Upper lobe of right lung (tissue), 1 donor: ENCODE measurements at regions not wholly inside any gene's neighbourhood (a gene's known extent, or its start where the extent isn't known, plus 50 kb on each side); places are given as distances from the start of the nearest gene placed in this dataset.
"Not testable (repeated sequence)": the region's sequence is repeated elsewhere in the genome, so short reads cannot be mapped to it uniquely, and the experiment has no call there.

Source experiments
- ATAC-seq: fragments of 200-7000 bp; cut with Tn5 transposase; one replicate; pipeline ENCODE4 v1.9.1; 2020; ENCODE audit warnings: mild to moderate bottlenecking, moderate library complexity
- DNase-seq: peaks from one replicate; pipeline ENCODE4 v3.0.0-alpha.2; 2020
- H3K27ac ChIP-seq: fragments of 200-600 bp; one replicate; pipeline ENCODE4 v1.8.0; 2022
- H3K27me3 ChIP-seq: fragments of 200-600 bp; one replicate; pipeline ENCODE4 v1.8.0; 2022; ENCODE audit warnings: mild to moderate bottlenecking
- H3K36me3 ChIP-seq: fragments of 200-600 bp; one replicate; pipeline ENCODE4 v1.8.0; 2022
- H3K4me1 ChIP-seq: fragments of 200-600 bp; one replicate; pipeline ENCODE4 v1.8.0; 2022
- H3K4me3 ChIP-seq: fragments of 200-600 bp; one replicate; pipeline ENCODE4 v1.8.0; 2022; ENCODE audit warnings: mild to moderate bottlenecking
- H3K9me3 ChIP-seq: fragments of 200-600 bp; one replicate; pipeline ENCODE4 v1.8.0; 2022
- intact Hi-C: fragments of 100-400 bp; cut with DNase I; formaldehyde crosslinking; loops from one replicate; pipeline ENCODE4 v1.11.0; 2022
- donor health status: DM: no; HTN: yes; CAD: no; lungs with severe emphysema.

GRCh38 chr21:6120863-6121262, 4400.5 kb upstream of the TPTE start:
- not testable (repeated sequence) for ATAC-seq, H3K9me3 ChIP-seq, DNase-seq

GRCh38 chr21:6122629-6123028, 4398.8 kb upstream of the TPTE start:
- H3K27me3 ChIP-seq, intact Hi-C loops, H3K27ac ChIP-seq, H3K4me3 ChIP-seq, ATAC-seq, H3K9me3 ChIP-seq, H3K4me1 ChIP-seq, H3K36me3 ChIP-seq: not testable (repeated sequence)
- DNase-seq, result peak; percentile 28

More at GRCh38 chr21:6120863-6121262, 4400.5 kb upstream of the TPTE start:
- intact Hi-C loops, H3K27me3 ChIP-seq, H3K4me3 ChIP-seq, H3K4me1 ChIP-seq, H3K36me3 ChIP-seq, H3K27ac ChIP-seq: not testable (repeated sequence)

- H3K27me3 ChIP-seq, DNase-seq, H3K4me3 ChIP-seq, H3K36me3 ChIP-seq, intact Hi-C loops, H3K4me1 ChIP-seq, ATAC-seq, H3K9me3 ChIP-seq, H3K27ac ChIP-seq: not testable (repeated sequence)
Observed at GRCh38 chr21:6123224-6123623, 4398.2 kb upstream of the TPTE start.

- intact Hi-C loops, H3K4me1 ChIP-seq, H3K4me3 ChIP-seq, H3K9me3 ChIP-seq, H3K27ac ChIP-seq, H3K27me3 ChIP-seq, H3K36me3 ChIP-seq: not testable (repeated sequence)
- ATAC-seq (peak; percentile 56), DNase-seq (peak; percentile 12)
Observed at GRCh38 chr21:6125549-6126240, 4395.7 kb upstream of the TPTE start.

GRCh38 chr21:6126976-6127732, 4394.2 kb upstream of the TPTE start:
- H3K4me1 ChIP-seq, intact Hi-C loops, H3K27ac ChIP-seq, H3K9me3 ChIP-seq, H3K4me3 ChIP-seq, H3K36me3 ChIP-seq, H3K27me3 ChIP-seq: not testable (repeated sequence)
- peak; percentile 36 for DNase-seq
- peak; percentile 86 for ATAC-seq

- DNase-seq, H3K27ac ChIP-seq, ATAC-seq, H3K4me1 ChIP-seq, intact Hi-C loops, H3K9me3 ChIP-seq, H3K4me3 ChIP-seq, H3K36me3 ChIP-seq, H3K27me3 ChIP-seq: not testable (repeated sequence)
Observed at GRCh38 chr21:6130734-6131133, 4390.6 kb upstream of the TPTE start.

GRCh38 chr21:6133373-6133772, 4388.0 kb upstream of the TPTE start:
- H3K36me3 ChIP-seq, H3K4me3 ChIP-seq, DNase-seq, H3K27ac ChIP-seq, H3K9me3 ChIP-seq, H3K27me3 ChIP-seq, ATAC-seq, intact Hi-C loops, H3K4me1 ChIP-seq: not testable (repeated sequence)

GRCh38 chr21:6133852-6134630, 4387.3 kb upstream of the TPTE start:
- H3K4me3 ChIP-seq, H3K27me3 ChIP-seq, DNase-seq, ATAC-seq, H3K9me3 ChIP-seq, H3K27ac ChIP-seq, H3K4me1 ChIP-seq, intact Hi-C loops, H3K36me3 ChIP-seq: not testable (repeated sequence)

GRCh38 chr21:6136732-6137131, 4384.7 kb upstream of the TPTE start:
- not testable (repeated sequence) for H3K9me3 ChIP-seq, H3K4me3 ChIP-seq, ATAC-seq

GRCh38 chr21:6138244-6139136, 4382.9 kb upstream of the TPTE start:
- intact Hi-C loops, result not testable (repeated sequence)
- ATAC-seq, result peak; percentile 69

More at GRCh38 chr21:6136732-6137131, 4384.7 kb upstream of the TPTE start:
- H3K27me3 ChIP-seq, H3K4me1 ChIP-seq, intact Hi-C loops, H3K36me3 ChIP-seq, H3K27ac ChIP-seq, DNase-seq: not testable (repeated sequence)

GRCh38 chr21:6139331-6139730, 4382.1 kb upstream of the TPTE start:
- H3K9me3 ChIP-seq, H3K27ac ChIP-seq, DNase-seq, H3K4me3 ChIP-seq, ATAC-seq, intact Hi-C loops, H3K36me3 ChIP-seq, H3K4me1 ChIP-seq, H3K27me3 ChIP-seq: not testable (repeated sequence)

More at GRCh38 chr21:6138244-6139136, 4382.9 kb upstream of the TPTE start:
- H3K9me3 ChIP-seq, H3K36me3 ChIP-seq, DNase-seq, H3K27ac ChIP-seq, H3K4me3 ChIP-seq, H3K27me3 ChIP-seq, H3K4me1 ChIP-seq: not testable (repeated sequence)

GRCh38 chr21:6139862-6140261, 4381.5 kb upstream of the TPTE start:
- H3K9me3 ChIP-seq, DNase-seq: not testable (repeated sequence)

GRCh38 chr21:6140467-6141137, 4380.8 kb upstream of the TPTE start:
- ATAC-seq, result not testable (repeated sequence)

More at GRCh38 chr21:6139862-6140261, 4381.5 kb upstream of the TPTE start:
- ATAC-seq, intact Hi-C loops, H3K4me1 ChIP-seq, H3K27me3 ChIP-seq, H3K36me3 ChIP-seq, H3K4me3 ChIP-seq, H3K27ac ChIP-seq: not testable (repeated sequence)

More at GRCh38 chr21:6140467-6141137, 4380.8 kb upstream of the TPTE start:
- DNase-seq, H3K27me3 ChIP-seq, H3K27ac ChIP-seq, intact Hi-C loops, H3K36me3 ChIP-seq, H3K4me3 ChIP-seq, H3K9me3 ChIP-seq, H3K4me1 ChIP-seq: not testable (repeated sequence)
